Parathyroid adenoma (tissue), 2 donors: ENCODE measurements at regions not wholly inside any gene's neighbourhood (a gene's known extent, or its start where the extent isn't known, plus 50 kb on each side); places are given as distances from the start of the nearest gene placed in this dataset.

Experiments
- H2AFZ ChIP-seq: fragments of 300-600 bp; sonication (generic); one replicate; pipeline ENCODE4 v1.7.0; 2017; ENCODE audit warnings: antibody characterized with exemption, mild to moderate bottlenecking
- H3K27ac ChIP-seq: fragments of 300-600 bp; sonication (generic); one replicate; pipeline ENCODE4 v1.7.0; 2017
- H3K27me3 ChIP-seq: fragments of 300-600 bp; sonication (generic); one replicate; pipeline ENCODE4 v1.7.0; 2017; ENCODE audit warnings: low read length; ENCODE audit not compliant: control insufficient read depth, insufficient read depth
- H3K36me3 ChIP-seq: fragments of 300-600 bp; sonication (generic); one replicate; pipeline ENCODE4 v1.7.0; 2017; ENCODE audit warnings: low read length; ENCODE audit not compliant: control insufficient read depth, insufficient read depth
- H3K4me1 ChIP-seq: fragments of 300-600 bp; sonication (generic); one replicate; pipeline ENCODE4 v1.7.0; 2017; ENCODE audit warnings: control low read depth
- H3K4me2 ChIP-seq: fragments of 300-600 bp; sonication (generic); one replicate; pipeline ENCODE4 v1.7.0; 2017; ENCODE audit warnings: low read length
- H3K4me3 ChIP-seq: fragments of 300-600 bp; sonication (generic); one replicate; pipeline ENCODE4 v1.7.0; 2017; ENCODE audit warnings: low read depth, low read length
- H3K79me2 ChIP-seq: fragments of 300-600 bp; sonication (generic); one replicate; pipeline ENCODE4 v1.7.0; 2017; ENCODE audit warnings: control low read depth
- H3K9ac ChIP-seq: fragments of 300-600 bp; sonication (generic); one replicate; pipeline ENCODE4 v1.7.0; 2017; ENCODE audit warnings: mild to moderate bottlenecking
- H3K9me3 ChIP-seq: fragments of 300-600 bp; sonication (generic); one replicate; pipeline ENCODE4 v1.7.0; 2017; ENCODE audit warnings: low read length; ENCODE audit not compliant: control insufficient read depth
- CTCF ChIP-seq: fragments of 300-600 bp; sonication (generic); IDR thresholded peaks from one replicate; pipeline ENCODE4 v1.7.0; 2017; ENCODE audit warnings: antibody characterized with exemption, mild to moderate bottlenecking
- donor health status: primary hyperparathyroidism.

- Histone ChIP-seq H3K79me2 (no peaks in the 10 kb centered on the region), H3K36me3 (no peaks in the 10 kb centered on the region), H3K4me2 (no peak overlapping the region), H3K9ac (no peak overlapping the region), H3K9me3 (no peaks in the 10 kb centered on the region), H3K4me1 (peaks cover 7% of the 10 kb centered on the region), H2AFZ (no peak overlapping the region), H3K4me3 (no peak overlapping the region), H3K27me3 (no peaks in the 10 kb centered on the region), H3K27ac (no peak overlapping the region)
- no peak for TF ChIP-seq CTCF
Measured at GRCh38 chr5:125153231-125153630, 406.8 kb upstream of the ZNF608 start.

GRCh38 chr5:125154301-125155110 lies 408.1 kb upstream of the ZNF608 start:
- H3K4me1 ChIP-seq, result peaks cover 7% of the 10 kb centered on the region

GRCh38 chr5:125160787-125161502 lies 414.5 kb upstream of the ZNF608 start:
- Histone ChIP-seq H3K27me3 (no peaks in the 10 kb centered on the region), H3K9me3 (no peaks in the 10 kb centered on the region), H3K9ac (no peak overlapping the region), H2AFZ (no peak overlapping the region), H3K36me3 (no peaks in the 10 kb centered on the region), H3K79me2 (no peaks in the 10 kb centered on the region), H3K4me3 (no peak overlapping the region), H3K4me2 (no peak overlapping the region), H3K4me1 (peaks cover 7% of the 10 kb centered on the region), H3K27ac (no peak overlapping the region)
- no peak for TF ChIP-seq CTCF

More at GRCh38 chr5:125154301-125155110, 408.1 kb upstream of the ZNF608 start:
- no peak overlapping the region for H3K4me3 ChIP-seq
- no peak overlapping the region for H3K27ac ChIP-seq
- no peaks in the 10 kb centered on the region for H3K79me2 ChIP-seq
- H3K9ac ChIP-seq, result no peak overlapping the region
- H3K27me3 ChIP-seq, result no peaks in the 10 kb centered on the region
- H2AFZ ChIP-seq, result no peak overlapping the region
- TF ChIP-seq CTCF, result no peak
- H3K4me2 ChIP-seq, result no peak overlapping the region
- H3K9me3 ChIP-seq, result no peaks in the 10 kb centered on the region
- H3K36me3 ChIP-seq, result no peaks in the 10 kb centered on the region

GRCh38 chr5:125162714-125163113 lies 416.3 kb upstream of the ZNF608 start:
- Histone ChIP-seq H3K27ac (no peak overlapping the region), H3K9me3 (no peaks in the 10 kb centered on the region), H3K36me3 (no peaks in the 10 kb centered on the region), H3K9ac (no peak overlapping the region), H2AFZ (no peak overlapping the region), H3K79me2 (no peaks in the 10 kb centered on the region), H3K4me1 (no peaks in the 10 kb centered on the region), H3K27me3 (no peaks in the 10 kb centered on the region), H3K4me3 (no peak overlapping the region), H3K4me2 (no peak overlapping the region)
- TF ChIP-seq CTCF, result no peak
